Stimulated activated CD4-positive, alpha-beta T cell treated with anti-CD3 and anti-CD28 coated beads, Interleukin-12 subunit alpha, Interleukin-12 subunit beta, amount 100 ng/mL, for 4 hours (primary cell): ENCODE measurements at regions not wholly inside any gene's neighbourhood (a gene's known extent, or its start where the extent isn't known, plus 50 kb on each side); places are given as distances from the start of the nearest gene placed in this dataset.

Source experiments
- DNase-seq: peaks from one replicate; pipeline ENCODE4 v3.0.0-alpha.2; 2020

DNA sequence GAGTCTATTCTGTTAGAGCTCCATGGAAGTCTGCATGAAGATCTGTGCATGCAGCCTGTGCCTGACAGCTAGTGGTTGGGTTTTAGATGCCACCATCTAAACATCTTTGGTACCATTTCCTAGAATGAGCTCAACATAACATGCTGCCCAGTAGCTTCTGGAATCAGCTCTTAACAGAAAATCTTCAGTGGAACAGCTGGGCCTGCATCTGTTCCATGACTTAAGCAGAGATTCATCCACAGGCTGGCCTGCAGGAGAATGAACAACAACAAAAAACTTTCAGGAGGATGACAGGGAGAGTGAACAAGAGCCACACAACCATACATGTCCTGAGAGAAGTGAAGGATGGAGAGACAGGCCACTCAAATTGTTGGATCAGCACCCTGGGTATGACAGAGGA lies 316.6 kb downstream of the RDH14 start:
- DNase-seq, result no peak

DNA sequence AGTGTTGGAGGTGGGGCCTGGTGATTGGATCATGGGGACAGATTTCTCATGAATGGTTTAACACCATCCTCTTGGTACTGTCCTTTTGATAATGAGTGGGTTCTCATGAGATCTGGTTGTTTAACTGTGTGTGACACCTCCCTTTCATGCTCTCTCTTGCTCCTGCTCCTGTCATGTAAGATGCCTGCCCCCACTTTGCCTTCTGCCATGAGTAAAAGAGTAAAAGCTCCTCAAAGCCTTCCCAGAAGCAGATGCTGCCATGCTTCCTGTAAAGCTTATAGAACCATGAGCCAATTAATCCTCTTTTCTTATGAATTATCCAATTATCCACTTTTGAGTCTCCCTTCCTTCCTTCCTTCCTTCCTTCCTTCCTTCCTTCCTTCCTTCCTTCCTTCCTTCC lies 317.7 kb downstream of the RDH14 start:
- DNase-seq, result no peak

DNA sequence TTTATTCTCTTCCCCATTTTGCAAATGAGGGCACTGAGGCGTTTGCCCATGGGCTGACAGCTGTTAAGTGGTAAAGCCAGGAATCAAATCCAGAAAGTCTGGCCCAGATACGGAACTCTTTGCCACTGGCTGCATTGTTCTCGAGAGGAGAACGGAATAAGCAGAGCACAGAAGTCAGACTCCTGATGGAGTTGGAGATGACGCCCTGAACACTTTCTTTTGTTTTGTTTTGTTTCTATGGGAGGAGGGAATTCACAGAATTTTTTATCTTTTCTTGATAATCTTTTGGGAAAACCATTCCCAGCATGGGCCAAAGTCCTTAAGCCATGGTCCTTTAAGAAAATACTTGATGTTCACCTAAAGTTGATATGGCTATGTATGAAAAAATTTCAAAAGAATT lies 322.2 kb downstream of the RDH14 start:
- DNase-seq, result no peak

DNA sequence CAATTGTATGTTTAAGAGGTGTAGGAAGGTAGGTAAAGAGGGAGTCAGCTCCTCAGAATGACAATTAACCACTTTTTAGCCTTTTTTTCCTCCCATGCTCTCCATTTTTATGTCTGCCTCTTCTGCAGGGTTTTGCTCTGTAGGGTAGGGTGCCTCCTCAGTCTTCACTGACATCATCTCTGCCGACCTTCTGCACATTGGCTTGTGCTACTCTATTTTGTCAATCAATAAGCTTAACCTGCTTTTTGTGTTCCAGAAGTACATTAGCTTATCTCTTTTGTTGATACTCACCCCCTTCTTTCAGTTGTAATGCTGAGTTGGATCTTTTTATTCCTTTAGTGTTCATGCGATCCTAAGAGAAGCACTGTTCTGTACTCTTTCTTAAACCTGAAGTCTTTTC lies 323.2 kb downstream of the RDH14 start:
- DNase-seq, result no peak

DNA sequence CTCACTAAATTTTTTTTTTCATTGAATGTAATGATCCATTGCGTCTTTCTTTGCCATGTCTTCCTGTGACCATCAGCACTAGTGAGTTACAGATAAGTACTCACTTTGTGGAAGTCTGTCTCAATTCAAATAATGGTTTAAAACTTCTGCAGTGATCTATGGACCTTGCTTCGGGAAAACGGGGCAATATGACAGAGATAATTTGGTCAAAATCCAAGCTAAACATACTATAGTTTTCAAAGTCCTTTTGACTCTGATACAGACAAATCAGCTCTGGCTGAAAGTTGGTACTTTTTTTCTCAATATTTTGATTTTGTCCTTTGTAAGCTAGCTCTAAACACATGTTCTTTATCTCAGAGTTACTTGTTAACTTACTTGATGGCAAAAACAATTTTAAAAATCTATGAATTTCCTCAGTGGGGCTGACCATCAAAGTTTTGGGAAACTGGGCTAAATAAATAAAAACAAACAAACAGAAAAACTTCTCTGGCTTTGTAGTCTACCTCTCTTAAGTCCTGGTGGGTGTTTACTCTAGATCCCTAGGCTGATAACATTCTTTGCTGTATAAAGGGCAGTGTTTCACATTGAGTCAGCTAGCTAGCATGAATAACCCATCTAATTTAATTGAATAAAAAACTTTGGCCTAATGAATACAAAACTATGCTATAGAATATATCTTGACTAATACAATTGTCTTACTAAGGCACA lies 327.6 kb downstream of the RDH14 start:
- no peak for DNase-seq

DNA sequence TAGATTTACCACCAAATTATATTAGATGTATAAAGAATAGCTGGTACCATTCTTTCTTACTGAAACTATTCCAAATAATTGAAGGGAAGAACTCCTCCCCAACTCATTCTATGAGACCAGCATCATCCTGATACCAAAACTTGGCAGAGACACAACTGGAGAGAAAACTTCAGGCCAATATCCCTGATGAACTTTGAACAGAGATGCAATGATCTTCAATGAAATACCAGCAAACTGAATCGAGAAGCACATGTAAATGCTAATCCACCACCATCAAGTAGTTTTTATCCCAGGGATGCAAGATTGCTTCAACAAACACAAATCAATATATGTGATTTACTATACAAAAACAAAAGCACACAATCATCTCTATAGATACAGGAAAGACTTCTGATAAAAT lies 329.8 kb downstream of the RDH14 start:
- no peak for DNase-seq

DNA sequence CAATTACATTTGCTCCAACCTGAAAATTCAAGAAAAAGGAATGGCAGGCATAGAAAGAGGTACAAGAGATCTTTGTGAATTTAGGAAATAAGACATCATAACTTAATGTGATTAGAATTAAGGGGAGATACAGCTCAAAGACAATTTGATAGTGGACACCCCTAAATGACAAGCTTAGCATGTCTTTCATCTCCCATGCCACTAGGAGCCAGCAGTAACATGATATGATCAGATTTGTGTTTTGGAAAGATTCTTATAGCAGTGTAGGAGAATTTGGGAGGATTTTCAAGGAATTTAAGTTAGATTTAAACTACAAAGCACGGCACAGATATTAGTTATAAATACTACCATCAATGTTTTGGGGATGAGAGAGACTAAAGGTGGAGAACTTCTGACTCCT lies 340.8 kb downstream of the RDH14 start:
- DNase-seq, result no peak

DNA sequence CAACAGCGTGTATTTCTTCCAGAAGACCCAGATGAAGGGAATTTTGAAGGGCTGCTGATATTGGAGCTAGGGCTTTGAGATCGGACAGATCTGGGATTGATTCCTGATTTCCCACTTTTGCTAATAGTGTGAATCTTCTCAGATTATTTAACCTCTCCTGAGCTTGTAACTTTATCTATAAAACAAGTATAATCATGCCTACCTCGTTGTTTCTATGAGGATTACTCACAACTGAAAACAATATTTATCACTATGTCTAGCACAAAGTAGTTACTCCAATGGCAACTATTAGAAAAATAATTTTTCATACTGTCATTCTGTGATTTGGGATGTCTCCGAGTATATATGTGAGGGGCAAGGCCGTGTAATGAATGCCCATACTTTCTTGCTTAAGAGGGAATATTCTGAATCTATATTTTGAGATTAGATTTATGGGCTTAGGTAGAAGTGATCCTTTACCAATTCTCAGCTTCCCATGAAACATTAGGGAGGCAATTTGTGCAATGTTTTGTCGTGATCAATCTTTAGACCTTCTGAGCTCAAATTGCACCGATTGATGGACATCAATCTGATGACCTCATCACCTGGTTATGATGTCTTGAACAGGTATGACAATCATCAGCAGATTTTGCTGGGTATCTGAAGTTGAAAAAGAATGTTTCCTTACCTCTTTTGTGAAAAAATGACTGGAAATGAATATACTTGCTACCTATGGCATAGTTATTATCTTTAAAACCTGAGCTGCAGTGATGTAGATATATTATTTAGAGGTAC lies 339.9 kb downstream of the KCNS3 start:
- DNase-seq, result no peak

DNA sequence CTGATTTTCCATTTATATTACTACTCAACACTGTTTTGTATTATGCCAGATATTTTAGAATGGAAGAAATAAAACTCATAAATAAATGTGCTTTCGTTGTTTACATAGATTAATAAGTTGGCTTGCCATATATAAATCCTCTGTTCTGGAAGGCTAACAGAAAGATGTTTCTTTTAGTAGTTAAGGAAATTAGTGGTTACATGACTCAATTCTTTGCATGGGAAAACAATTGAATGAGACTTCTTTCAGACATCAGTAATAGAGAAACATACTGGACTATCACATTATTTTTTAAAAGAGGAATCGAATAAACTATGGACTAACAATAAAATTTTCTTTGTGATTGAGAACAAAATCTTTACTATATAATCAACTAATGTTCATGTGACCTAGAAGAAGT lies 336.5 kb downstream of the KCNS3 start:
- DNase-seq, result no peak

DNA sequence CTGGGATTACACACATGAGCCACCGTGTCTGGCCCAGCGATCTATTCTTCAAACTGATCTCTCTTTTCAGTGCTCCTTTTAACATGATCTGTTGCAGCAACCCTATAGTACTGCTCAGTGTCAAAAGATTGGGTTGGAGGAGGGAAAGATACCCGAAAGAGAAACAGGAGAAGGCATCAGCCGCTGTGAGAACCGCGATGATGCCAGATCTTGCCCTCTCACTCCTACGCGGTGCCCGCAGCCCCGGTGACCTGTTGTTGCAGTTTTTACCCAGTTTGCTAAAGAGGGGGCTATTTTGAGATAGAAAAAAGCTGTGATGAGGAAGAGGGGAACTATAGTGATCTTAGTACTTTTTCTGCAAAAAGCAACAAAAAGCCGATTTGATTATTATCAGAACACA lies 335.5 kb downstream of the KCNS3 start:
- DNase-seq, result no peak

DNA sequence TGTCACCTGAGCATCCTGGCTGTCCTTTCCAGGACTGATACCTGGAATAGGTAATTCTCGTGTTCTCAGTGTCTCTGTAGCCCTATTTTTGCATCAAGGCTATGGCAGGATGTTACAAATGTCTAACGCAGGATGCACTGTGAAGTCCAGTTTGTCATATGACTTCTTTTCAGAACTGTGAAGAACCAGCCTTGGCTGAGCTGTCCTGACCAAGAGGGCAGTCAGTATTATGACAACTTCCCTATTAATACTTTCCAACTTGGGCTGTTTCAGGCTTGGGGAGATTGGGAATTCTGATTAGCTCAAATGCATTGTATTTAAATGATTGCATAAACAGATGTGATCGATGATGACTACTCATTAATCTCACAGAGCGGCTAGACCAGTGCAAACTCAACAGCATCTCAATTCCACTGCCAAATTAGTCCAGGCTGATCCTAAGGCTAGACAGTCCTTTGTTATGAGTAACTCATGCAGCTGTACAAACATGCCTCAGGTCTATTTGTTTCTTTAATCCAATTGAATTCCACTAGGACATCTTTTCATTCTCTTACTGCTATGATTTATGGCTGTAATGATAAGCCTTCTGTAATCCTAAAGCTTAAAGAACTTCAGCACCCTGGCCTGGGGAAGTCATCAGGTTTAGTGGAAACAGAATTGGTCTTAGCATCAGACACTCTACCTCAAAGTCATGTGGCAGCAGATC lies 331.6 kb downstream of the KCNS3 start:
- DNase-seq, result no peak

DNA sequence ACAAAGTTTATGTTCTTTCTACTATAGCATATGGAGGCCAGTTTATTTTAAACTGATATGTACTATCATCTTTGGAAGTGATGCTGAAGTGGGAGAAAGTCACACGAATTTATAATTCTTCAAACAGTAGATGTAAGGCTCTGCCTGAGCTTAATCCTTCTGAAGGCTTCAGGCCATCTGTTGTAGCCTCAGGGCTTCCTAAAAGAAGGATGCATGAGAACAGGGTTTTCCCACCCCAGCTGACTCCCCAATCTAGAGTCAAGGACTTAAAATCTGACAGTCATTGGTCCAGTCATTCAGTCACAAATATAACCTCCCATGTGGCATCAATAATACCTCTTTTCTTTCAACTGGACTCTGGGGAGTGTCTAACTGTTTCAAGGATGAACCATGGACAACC lies 330.5 kb downstream of the KCNS3 start:
- DNase-seq, result no peak

DNA sequence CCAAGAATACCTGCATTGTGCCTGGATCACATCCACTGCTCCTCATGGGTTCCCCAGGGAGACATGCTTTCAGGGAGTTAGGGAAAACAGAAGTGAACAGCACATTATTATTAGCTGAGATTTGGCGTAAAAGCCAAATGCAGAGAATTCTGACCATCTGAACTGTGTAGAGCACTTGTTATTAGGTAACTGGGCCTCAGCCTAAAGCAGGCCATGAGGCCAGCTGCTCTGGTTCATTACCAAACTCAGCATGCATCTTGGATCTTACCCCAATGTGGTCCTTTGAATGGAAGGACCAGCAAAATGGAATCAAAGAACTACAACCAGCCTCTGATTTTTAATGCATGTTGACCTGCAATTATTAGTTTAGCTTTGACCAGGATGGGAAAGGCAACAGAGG lies 322.3 kb downstream of the KCNS3 start:
- DNase-seq, result no peak

DNA sequence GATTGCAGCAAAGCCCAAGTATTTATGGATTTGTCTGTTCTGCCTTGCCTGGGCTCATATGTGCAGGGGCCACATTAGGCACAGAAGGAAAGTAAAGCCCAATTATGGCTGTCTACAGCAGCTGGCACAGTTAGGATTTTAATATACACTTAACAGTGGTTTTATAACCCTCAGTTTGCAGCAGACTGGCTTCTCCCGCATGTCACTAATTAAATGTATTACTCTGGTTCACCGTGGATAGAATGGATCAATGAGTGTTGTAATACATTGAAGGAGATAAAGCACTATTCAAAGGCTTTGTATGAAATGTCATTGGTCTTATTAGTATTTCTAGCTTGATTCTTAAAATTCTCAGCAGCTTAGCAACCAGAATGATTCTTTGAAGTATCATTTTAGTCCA lies 320.2 kb downstream of the KCNS3 start:
- DNase-seq, result no peak

DNA sequence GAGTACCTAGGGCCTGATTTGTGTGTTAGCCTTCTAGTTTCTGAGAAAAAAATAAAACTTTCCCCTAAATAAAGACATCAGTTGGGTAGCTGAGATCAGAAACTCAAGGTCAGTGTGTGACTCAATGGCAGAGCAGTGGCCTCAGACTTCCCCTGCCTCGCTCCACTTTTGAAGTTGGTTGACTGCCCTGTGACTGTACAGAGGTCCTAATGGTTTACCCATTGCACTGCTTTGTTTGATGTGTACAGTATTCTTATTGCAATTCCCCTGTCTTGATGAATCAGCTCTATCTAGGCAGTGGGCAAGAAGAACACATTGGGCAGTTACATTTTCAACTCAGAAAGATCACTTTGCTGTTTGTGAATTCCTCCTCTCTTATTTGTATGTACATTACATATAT lies 315.7 kb downstream of the KCNS3 start:
- no peak for DNase-seq

DNA sequence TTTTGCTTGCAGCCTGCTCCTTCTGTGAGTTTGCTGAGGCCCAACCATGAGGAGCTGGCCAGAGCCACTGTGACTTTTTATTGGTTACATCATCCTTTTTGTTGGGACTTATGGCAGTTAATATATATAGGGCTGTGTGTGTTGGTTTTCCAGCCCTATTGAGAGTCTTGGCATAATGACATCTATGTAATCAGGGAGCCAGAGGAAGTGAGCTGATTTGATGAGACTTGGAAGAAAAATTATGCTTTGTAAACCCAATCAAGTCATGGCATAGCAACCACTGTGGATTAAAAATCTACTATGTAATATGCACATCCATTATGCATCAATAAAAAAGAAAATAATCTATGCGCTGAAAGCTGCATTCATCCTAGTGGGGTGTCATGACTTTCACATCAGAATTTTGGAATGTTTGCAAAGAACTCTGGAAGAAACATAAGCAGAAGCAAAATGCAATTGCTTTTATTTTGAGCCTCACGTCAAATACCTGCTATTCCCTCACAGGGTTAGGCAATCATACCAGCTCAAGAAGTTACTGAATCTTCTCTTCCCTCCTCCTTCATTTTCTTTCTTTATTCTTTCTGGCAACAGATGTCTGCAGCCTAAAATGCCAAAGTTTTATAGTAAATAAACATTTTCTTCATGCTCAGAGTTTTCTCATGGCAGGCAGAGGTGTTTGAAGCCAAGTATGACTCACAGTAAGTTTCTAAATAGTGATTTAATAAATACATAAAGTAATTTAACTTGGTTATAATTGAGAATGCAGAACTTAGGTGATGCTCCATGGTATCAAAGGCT lies 308.5 kb downstream of the KCNS3 start:
- no peak for DNase-seq

DNA sequence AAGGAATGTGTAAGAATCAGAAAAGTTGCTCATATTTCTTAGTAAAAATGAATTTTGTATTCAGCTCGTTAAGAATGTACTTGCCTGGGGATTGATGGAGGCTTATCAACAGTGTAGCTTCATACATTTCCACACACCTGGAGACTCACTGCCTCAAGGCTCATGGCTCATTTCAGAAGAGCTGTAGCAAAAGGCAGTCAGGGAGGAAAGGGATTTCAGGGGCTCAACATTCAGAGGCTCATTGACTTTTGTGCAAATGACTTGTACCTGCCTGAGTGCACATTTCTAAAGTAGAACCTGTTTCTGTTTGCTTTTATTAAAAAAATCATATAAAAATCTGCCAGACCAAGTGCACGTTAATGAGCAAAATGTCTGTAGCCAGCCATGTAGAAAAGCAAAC lies 304.4 kb downstream of the KCNS3 start:
- no peak for DNase-seq

DNA sequence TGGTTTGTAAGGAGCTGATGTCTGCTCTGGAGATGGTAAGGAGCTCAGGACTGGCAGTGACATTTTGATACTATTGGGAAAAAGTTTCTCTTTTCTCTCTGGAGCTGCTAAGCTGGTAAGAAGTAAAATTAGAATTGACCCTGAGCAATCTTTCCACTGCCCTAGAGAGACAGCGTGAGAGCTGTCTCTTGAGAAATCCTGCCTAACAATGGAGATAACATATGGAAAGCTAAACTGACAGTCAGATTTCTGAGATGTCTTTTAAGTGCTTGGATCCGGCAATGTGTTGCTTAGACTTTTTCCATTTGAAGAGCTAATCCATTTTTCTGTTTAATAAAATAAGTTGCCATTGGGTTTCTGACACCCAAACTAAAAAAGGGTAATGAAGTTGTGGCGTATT lies 302.4 kb downstream of the KCNS3 start:
- DNase-seq, result no peak

DNA sequence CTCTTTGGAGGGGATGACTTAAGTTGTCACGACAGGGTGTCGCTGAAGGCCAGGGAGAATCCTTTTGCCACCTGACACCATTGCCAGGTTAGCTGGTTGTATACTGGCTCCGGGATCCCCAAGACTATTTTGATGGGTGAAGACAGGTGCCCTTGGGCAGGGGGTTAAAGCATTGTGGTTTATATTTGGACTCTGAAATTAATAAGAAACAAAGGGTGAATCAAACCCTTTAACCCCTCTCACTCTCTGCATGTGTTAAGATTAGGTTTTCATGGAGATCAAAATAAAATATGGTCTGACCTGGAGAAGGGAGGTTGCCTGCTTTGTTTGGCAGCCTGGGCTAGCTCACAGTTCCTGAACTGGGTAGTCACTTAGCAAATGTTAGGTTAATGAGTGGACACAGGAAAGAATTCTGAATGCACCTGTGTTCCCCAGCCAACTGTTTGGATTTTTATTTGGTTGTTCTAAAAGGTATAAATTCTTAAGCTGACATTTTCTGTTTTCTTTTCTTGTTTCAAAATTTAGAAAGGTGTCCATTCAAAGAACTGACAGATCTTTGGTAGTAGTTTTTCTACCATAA lies 301.7 kb downstream of the KCNS3 start:
- no peak for DNase-seq

DNA sequence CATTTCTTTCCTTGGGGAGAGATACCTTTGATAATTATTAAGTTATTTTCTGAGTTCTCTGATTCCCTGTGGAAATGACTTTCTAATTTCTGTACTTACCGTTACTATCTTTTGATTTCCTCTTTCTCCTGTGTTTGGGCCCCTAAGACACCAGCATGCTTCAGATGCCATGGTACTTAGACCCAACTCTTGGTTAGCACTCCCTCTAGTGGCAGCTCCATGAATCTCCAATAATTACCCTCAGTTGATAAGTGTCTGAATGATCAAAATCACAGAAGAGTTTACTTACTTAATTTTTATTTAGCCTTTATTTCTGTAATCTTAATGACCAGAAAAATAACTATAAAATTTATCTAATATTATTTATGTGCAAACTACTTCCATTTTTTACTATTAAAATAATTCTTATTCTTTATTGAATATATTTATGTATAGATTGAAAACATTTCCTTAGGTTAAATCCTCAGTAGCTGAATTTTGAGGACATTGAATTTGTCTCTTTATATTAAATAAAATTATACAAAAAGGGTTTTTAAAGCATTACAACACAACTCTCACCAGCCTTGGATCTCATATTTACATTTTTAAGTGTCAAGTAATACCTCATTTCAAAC lies 300.4 kb downstream of the KCNS3 start:
- peak; percentile 5 for DNase-seq

DNA sequence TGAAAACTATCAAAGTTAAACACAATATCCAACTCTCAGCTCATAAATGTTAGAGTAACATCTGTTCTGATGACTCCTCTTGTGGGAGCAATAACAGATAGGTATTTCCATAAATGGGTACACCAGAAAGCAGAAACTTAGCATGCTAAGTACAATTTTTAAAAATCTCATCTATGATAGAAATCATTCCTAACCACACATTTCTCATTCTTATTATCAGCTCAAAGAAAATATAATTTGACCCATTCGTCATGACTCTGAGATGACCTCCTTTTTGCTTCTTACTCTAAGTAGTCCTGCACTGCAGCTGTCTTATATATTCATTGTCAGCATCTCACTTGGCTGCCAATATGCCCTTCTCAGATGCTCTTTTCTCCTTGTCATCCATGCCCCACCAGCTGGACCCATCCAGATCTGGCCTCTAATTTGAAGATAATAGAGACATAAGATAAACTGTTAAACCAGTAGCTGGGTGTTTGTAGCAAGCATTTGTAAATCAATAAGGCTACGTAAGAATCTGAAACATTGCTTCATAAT lies 298.3 kb downstream of the KCNS3 start:
- no peak for DNase-seq

DNA sequence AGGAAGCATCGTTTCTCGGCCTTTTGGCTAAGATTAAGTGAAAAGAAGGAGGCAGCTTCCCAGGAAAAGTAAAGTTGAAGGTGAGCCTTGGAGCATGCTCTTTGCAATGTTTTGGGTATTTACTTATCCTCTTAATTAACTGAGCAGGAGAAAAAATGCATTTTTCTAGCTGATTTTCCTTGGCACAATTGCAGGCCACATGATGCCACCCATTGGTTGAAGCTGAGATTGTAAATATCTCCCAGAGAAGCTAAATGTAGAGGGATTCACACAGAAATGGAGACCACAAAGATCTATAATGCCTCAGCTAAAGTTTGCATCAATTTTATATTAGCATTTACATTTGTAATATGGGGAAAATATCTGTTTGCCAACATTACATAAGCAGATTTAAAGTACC lies 294.1 kb downstream of the KCNS3 start:
- no peak for DNase-seq
